ENCODE measurements at regions not wholly inside any gene's neighbourhood (a gene's known extent, or its start where the extent isn't known, plus 50 kb on each side); places are given as distances from the start of the nearest gene placed in this dataset.

- TF ChIP-seq POLR2AphosphoS5 (IDR thresholded peaks at IDR 0.05) (no peak), CTCF (IDR thresholded peaks at IDR 0.05) (no peak), EP300 (IDR thresholded peaks at IDR 0.05) (no peak), POLR2A (IDR thresholded peaks at IDR 0.05) (no peak)
These were observed 232.2 kb upstream of the SLIT2 start for GRCh38 chr4:20019310-20020015.

Measured in sigmoid colon (tissue), 4 donors.